ENCODE measurements at regions not wholly inside any gene's neighbourhood (a gene's known extent, or its start where the extent isn't known, plus 50 kb on each side); places are given as distances from the start of the nearest gene placed in this dataset.

DNA sequence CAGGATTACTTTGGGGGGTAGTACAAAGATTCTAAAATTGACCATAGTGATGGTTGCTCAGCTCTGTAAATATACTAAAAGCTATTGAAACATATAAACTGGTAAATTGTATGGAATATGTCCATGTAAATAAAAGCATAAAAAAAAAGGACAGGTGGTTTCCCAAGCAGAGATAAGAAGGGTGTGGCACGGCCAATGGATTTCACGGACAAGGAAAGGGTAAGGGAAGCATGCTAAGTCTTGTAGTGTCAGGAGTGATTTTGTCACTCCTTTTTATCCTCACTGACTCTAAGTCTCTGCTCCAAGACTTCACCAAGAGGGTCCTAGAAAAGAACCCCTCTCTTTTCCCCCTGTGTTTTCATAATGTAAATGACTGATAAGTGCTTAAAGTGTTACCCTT is 229.2 kb downstream of the SPTSSA start:
- no peaks in the 10 kb centered on the region for H3K27me3 ChIP-seq
- H3K4me3 ChIP-seq, result no peak overlapping the region
- 74 to 84% (median 78%) methylated on average over 2 of the region's 2 CpGs for WGBS, 3 donors
- TF ChIP-seq EP300 (IDR thresholded peaks at IDR 0.05) (no peak), POLR2A (IDR thresholded peaks at IDR 0.05) (no peak)
- TF ChIP-seq, protein P1, sequence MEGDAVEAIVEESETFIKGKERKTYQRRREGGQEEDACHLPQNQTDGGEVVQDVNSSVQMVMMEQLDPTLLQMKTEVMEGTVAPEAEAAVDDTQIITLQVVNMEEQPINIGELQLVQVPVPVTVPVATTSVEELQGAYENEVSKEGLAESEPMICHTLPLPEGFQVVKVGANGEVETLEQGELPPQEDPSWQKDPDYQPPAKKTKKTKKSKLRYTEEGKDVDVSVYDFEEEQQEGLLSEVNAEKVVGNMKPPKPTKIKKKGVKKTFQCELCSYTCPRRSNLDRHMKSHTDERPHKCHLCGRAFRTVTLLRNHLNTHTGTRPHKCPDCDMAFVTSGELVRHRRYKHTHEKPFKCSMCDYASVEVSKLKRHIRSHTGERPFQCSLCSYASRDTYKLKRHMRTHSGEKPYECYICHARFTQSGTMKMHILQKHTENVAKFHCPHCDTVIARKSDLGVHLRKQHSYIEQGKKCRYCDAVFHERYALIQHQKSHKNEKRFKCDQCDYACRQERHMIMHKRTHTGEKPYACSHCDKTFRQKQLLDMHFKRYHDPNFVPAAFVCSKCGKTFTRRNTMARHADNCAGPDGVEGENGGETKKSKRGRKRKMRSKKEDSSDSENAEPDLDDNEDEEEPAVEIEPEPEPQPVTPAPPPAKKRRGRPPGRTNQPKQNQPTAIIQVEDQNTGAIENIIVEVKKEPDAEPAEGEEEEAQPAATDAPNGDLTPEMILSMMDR (IDR thresholded peaks at IDR 0.05), result no peak
- no peaks in the 10 kb centered on the region for H3K4me1 ChIP-seq (ENCODE audit: insufficient read depth)
- H3K27ac ChIP-seq, result no peak overlapping the region
- intact Hi-C loops (cut with DNase I), result loop anchor here in 1 of 4 donors (10.0 kb wide), 1 partner anchor 388 kb away; no protein-coding TSS in a partner anchor
- no peak for DNase-seq
- no peaks in the 10 kb centered on the region for H3K9me3 ChIP-seq
- no peaks in the 10 kb centered on the region for H3K36me3 ChIP-seq

DNA sequence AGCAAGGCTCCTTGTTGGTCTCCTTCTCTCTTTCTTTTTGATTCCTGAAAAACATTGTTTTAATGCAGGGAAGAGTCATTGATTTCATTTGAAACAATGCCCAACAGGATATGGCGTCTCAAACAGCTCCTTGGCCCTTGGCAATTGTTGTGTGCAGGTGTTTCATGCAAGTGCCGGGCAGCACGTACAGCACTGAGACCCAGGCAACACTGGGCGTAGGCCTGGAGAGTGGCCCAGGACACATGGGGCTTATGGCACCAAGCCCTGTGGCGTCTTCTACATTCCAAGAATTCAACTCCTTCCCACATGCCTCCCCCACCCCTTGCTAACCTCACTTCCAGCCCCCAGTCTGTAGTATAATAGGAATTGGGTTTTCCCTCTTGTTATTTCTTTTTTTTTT is 230.4 kb downstream of the SPTSSA start:
- no peaks in the 10 kb centered on the region for H3K36me3 ChIP-seq
- no peaks in the 10 kb centered on the region for H3K9me3 ChIP-seq
- H3K27me3 ChIP-seq, result no peaks in the 10 kb centered on the region
- no peak overlapping the region for H3K27ac ChIP-seq
- no peaks in the 10 kb centered on the region for H3K4me1 ChIP-seq (ENCODE audit: insufficient read depth)
- intact Hi-C loops (cut with DNase I), result loop anchor here in 1 of 4 donors (10.0 kb wide), 1 partner anchor 387 kb away; no protein-coding TSS in a partner anchor
- no peak overlapping the region for H3K4me3 ChIP-seq
- DNase-seq, result no peak
- no peak for TF ChIP-seq POLR2A (IDR thresholded peaks at IDR 0.05)
- TF ChIP-seq, protein P1 (IDR thresholded peaks at IDR 0.05), result no peak
- TF ChIP-seq EP300 (IDR thresholded peaks at IDR 0.05), result no peak
- WGBS, 3 donors, result 35 to 42% (median 37%) methylated on average over 5 of the region's 5 CpGs

DNA sequence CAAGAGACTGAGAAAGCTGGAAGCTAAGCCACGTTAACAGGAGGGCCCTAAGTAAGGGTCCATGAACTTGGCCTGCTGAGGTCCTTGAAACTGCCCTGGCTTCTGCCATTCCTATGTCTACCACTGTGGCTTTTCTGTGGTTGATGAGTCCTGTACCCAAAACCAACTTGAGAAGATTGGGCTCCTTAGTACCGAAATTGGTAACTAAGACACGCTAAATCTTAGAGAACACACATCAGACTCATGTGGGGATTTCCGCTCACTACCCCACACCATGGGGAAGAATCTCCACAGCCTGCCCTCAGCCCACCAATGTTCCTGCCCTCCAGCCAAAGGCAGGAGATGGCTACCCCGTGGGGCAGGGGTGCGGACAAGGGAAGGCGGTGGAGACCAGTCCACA is 232.9 kb downstream of the SPTSSA start:
- H3K27me3 ChIP-seq, result no peaks in the 10 kb centered on the region
- intact Hi-C loops (cut with DNase I), result no loop called here
- DNase-seq, result no peak
- no peak overlapping the region for H3K27ac ChIP-seq
- TF ChIP-seq, protein P1 (IDR thresholded peaks at IDR 0.05), result no peak
- TF ChIP-seq EP300 (IDR thresholded peaks at IDR 0.05), result no peak
- TF ChIP-seq POLR2A (IDR thresholded peaks at IDR 0.05), result no peak
- H3K4me3 ChIP-seq, result no peak overlapping the region
- no peaks in the 10 kb centered on the region for H3K36me3 ChIP-seq
- no peaks in the 10 kb centered on the region for H3K4me1 ChIP-seq (ENCODE audit: insufficient read depth)
- 90 to 95% (median 94%) methylated on average over 7 of the region's 7 CpGs for WGBS, 3 donors
- no peaks in the 10 kb centered on the region for H3K9me3 ChIP-seq

DNA sequence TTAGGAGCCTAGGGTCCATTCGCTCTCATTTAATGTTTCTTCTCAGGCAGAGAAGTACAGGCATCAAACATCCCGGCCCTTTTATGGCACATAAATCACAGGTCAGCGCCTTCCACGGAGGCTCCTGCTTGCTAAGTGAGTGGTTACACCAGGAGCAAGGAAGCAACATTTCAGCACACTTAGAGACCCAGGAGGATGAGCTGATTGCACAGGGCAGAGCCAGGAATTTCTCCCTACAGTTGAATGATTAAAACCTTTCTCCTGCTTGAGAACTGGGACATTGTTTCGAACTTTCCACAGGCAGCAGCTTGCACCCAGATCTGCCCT is 233.4 kb downstream of the SPTSSA start:
- no peak overlapping the region for H3K4me3 ChIP-seq
- WGBS, 3 donors, result 58 to 76% (median 64%) methylated on average over 5 of the region's 5 CpGs
- TF ChIP-seq EP300 (IDR thresholded peaks at IDR 0.05), result no peak
- no peak for TF ChIP-seq POLR2A (IDR thresholded peaks at IDR 0.05)
- TF ChIP-seq, protein P1 (IDR thresholded peaks at IDR 0.05), result no peak
- H3K4me1 ChIP-seq (ENCODE audit: insufficient read depth), result no peaks in the 10 kb centered on the region
- H3K27ac ChIP-seq, result no peak overlapping the region
- H3K36me3 ChIP-seq, result no peaks in the 10 kb centered on the region
- H3K9me3 ChIP-seq, result no peaks in the 10 kb centered on the region
- no peak for DNase-seq
- H3K27me3 ChIP-seq, result no peaks in the 10 kb centered on the region
- intact Hi-C loops (cut with DNase I), result no loop called here
